B cell (primary cell): ENCODE measurements at regions not wholly inside any gene's neighbourhood (a gene's known extent, or its start where the extent isn't known, plus 50 kb on each side); places are given as distances from the start of the nearest gene placed in this dataset.

ENCODE experiments used
- ATAC-seq: fragments of 200-7000 bp; cut with Tn5 transposase; one replicate; pipeline ENCODE4 v1.10.0; 2021; ENCODE audit warnings: low read depth, mild to moderate bottlenecking, moderate number of reproducible peaks, moderate library complexity
- CTCF ChIA-PET: fragments of 350-600 bp; sonication (Branson Sonifier 250); formaldehyde crosslinking; loops from one replicate; lab custom pipeline; 2021; ENCODE audit warnings: antibody characterized with exemption, inconsistent platforms; lab: Charles Lee
- POLR2A ChIA-PET: fragments of 350-600 bp; sonication (Branson Sonifier 250); formaldehyde crosslinking; loops from one replicate; lab custom pipeline; 2021; ENCODE audit warnings: antibody characterized with exemption; lab: Charles Lee
- DNase-seq: peaks from one replicate; pipeline ENCODE4 v3.0.0; 2013
- H2AFZ ChIP-seq: 2 replicates; pipeline ENCODE4 v1.6.1; 2012; ENCODE audit warnings: mild to moderate bottlenecking, low read depth, low read length; ENCODE audit not compliant: insufficient read depth, poor library complexity, severe bottlenecking
- H3K27ac ChIP-seq, 2 donors: 1 replicate in 1 of 2; 2 replicates in 1 of 2; pipeline ENCODE4 v1.5.1; 2012 to 2013; ENCODE audit warnings: low read length in 2 of 2, mild to moderate bottlenecking in 2 of 2, moderate library complexity in 1 of 2
- H3K27me3 ChIP-seq, 4 experiments: fragments of 200-600 bp in 1 of 4; sonication (generic) in 1 of 4; replicated peaks in 1 of 4; 1 replicate in 2 of 4; 2 replicates in 2 of 4; pipeline versions ENCODE4 v1.6.1 to v1.7.0; 2013 to 2016; ENCODE audit warnings: low read length in 3 of 4, mild to moderate bottlenecking in 2 of 4, mixed read lengths in 1 of 4, moderate library complexity in 1 of 4; ENCODE audit not compliant: insufficient read depth in 4 of 4, control insufficient read depth in 3 of 4; ENCODE audit errors: control extremely low read depth in 1 of 4
- H3K36me3 ChIP-seq, 2 experiments: replicated peaks in 1 of 2; 1 replicate in 1 of 2; 2 replicates in 1 of 2; pipeline versions ENCODE4 v1.6.1 to v1.7.1; 2013; ENCODE audit warnings: low read length in 1 of 2; ENCODE audit not compliant: insufficient read depth in 2 of 2, control insufficient read depth in 1 of 2; ENCODE audit errors: control extremely low read depth in 1 of 2, extremely low read depth in 1 of 2
- H3K4me1 ChIP-seq, 2 donors: fragments of 200-600 bp in 1 of 2; sonication (generic) in 1 of 2; 1 replicate in 1 of 2; 2 replicates in 1 of 2; pipeline versions ENCODE4 v1.5.1 to v1.6.1; 2013 to 2017; ENCODE audit warnings: low read length in 2 of 2; ENCODE audit not compliant: control insufficient read depth in 2 of 2, insufficient read depth in 2 of 2
- H3K4me2 ChIP-seq: replicated peaks from 2 replicates; pipeline ENCODE3; 2012; ENCODE audit warnings: mild to moderate bottlenecking, low read depth, low read length; ENCODE audit not compliant: poor library complexity, severe bottlenecking
- H3K4me3 ChIP-seq, 5 experiments: fragments of 200-600 bp in 1 of 5; sonication (generic) in 1 of 5; 1 replicate in 3 of 5; 2 replicates in 2 of 5; pipeline versions ENCODE4 v1.5.1 to v1.7.0; 2011 to 2016; ENCODE audit warnings: low read length in 4 of 5, mild to moderate bottlenecking in 4 of 5, low read depth in 2 of 5, control low read depth in 1 of 5, moderate library complexity in 1 of 5; ENCODE audit not compliant: insufficient read depth in 1 of 5; ENCODE audit errors: control extremely low read depth in 1 of 5, extremely low read depth in 1 of 5
- H3K79me2 ChIP-seq: fragments of 200-600 bp; sonication (generic); one replicate; pipeline ENCODE4 v1.6.0; 2016; ENCODE audit warnings: low read length; ENCODE audit not compliant: control insufficient read depth, insufficient read depth
- H3K9ac ChIP-seq: fragments of 200-600 bp; sonication (generic); 2 replicates; pipeline ENCODE4 v1.6.1; 2017; ENCODE audit warnings: mild to moderate bottlenecking, low read length, moderate library complexity
- H3K9me3 ChIP-seq, 3 donors: one replicate each; pipeline versions ENCODE4 v1.6.1 to v1.7.1; 2013; ENCODE audit warnings: low read length in 2 of 3; ENCODE audit not compliant: control insufficient read depth in 2 of 3, insufficient read depth in 1 of 3; ENCODE audit errors: control extremely low read depth in 1 of 3
- H4K20me1 ChIP-seq: 2 replicates; pipeline ENCODE4 v1.6.0; 2012; ENCODE audit warnings: mild to moderate bottlenecking, low read length; ENCODE audit not compliant: insufficient read depth, control insufficient read depth, poor library complexity, severe bottlenecking
- H3K27ac Mint-ChIP-seq: one replicate; pipeline ENCODE4 v1.8.0; 2021; ENCODE audit warnings: mixed read lengths
- H3K27me3 Mint-ChIP-seq: one replicate; pipeline ENCODE4 v1.8.0; 2021; ENCODE audit warnings: mixed read lengths
- H3K4me1 Mint-ChIP-seq: one replicate; pipeline ENCODE4 v1.8.0; 2021; ENCODE audit warnings: mixed read lengths
- H3K4me3 Mint-ChIP-seq: one replicate; pipeline ENCODE4 v1.8.0; 2021; ENCODE audit warnings: mixed read lengths
- H3K9me3 Mint-ChIP-seq: one replicate; pipeline ENCODE4 v1.8.0; 2022; ENCODE audit warnings: mixed read lengths; ENCODE audit not compliant: insufficient read depth
- CTCF ChIP-seq: fragments of 200-600 bp; IDR thresholded peaks from one replicate; pipeline ENCODE4 v1.8.0; 2022; ENCODE audit warnings: antibody characterized with exemption, mild to moderate bottlenecking
- EZH2 ChIP-seq: IDR thresholded peaks from 2 replicates; pipeline ENCODE4 v1.6.1; 2012; ENCODE audit warnings: borderline replicate concordance, low read depth, mild to moderate bottlenecking, moderate library complexity, low read length; ENCODE audit not compliant: insufficient read depth, poor library complexity, severe bottlenecking
- WGBS: methylation state at CpG from one replicate; pipeline ENCODE4 v1.1.5; 2013; ENCODE audit warnings: missing lambda C conversion rate; ENCODE audit not compliant: insufficient coverage; 5-methylcytosine and 5-hydroxymethylcytosine counted together
- intact Hi-C: fragments of 100-400 bp; cut with micrococcal nuclease; formaldehyde crosslinking; loops from one replicate; pipeline ENCODE4 v1.10.0; 2022

- CTCF ChIA-PET: no interaction called here
- intact Hi-C loops: no loop called here
Measured at GRCh38 chr18:78671551-78671950, 308.1 kb upstream of the SALL3 start.

GRCh38 chr18:78672862-78673446 is 306.7 kb upstream of the SALL3 start:
- H3K4me3 ChIP-seq: no peak overlapping the region
- H3K4me1 Mint-ChIP-seq: no peaks in the 10 kb centered on the region
- intact Hi-C loops: no loop called here
- TF ChIP-seq EZH2 (no peak), CTCF (no peak)
- ChIA-PET POLR2A (no interaction called here), CTCF (no interaction called here)
- H3K79me2 ChIP-seq: no peaks in the 10 kb centered on the region
- ATAC-seq: no peak
- no peak overlapping the region for H3K27ac ChIP-seq
- WGBS: 85% methylated on average over 21 of the region's 21 CpGs
- no peak for DNase-seq
- no peak overlapping the region for H3K4me3 Mint-ChIP-seq
- H3K27ac Mint-ChIP-seq: no peak overlapping the region
- peaks cover 0 to 24% (median 0%) of the 10 kb centered on the region in 3 donors for H3K9me3 ChIP-seq
- no peaks in the 10 kb centered on the region for H3K27me3 Mint-ChIP-seq
- no peak overlapping the region for H3K9ac ChIP-seq
- no peaks in the 10 kb centered on the region for H3K4me1 ChIP-seq
- no peaks in the 10 kb centered on the region for H4K20me1 ChIP-seq
- no peak overlapping the region for H3K4me2 ChIP-seq
- H2AFZ ChIP-seq: no peak overlapping the region
- H3K9me3 Mint-ChIP-seq: no peaks in the 10 kb centered on the region
- H3K36me3 ChIP-seq: no peaks in the 10 kb centered on the region
- no peaks in the 10 kb centered on the region for H3K27me3 ChIP-seq

More at GRCh38 chr18:78671551-78671950, 308.1 kb upstream of the SALL3 start:
- Histone ChIP-seq H3K27me3 (no peaks in the 10 kb centered on the region), H3K9ac (no peak overlapping the region), H3K4me1 (no peaks in the 10 kb centered on the region), H3K9me3 (peaks cover 0 to 20% (median 0%) of the 10 kb centered on the region in 3 donors), H3K4me3 (no peak overlapping the region), H4K20me1 (no peaks in the 10 kb centered on the region), H3K36me3 (no peaks in the 10 kb centered on the region), H3K4me2 (no peak overlapping the region), H3K27ac (no peak overlapping the region), H2AFZ (no peak overlapping the region), H3K79me2 (no peaks in the 10 kb centered on the region)
- POLR2A ChIA-PET: no interaction called here
- Mint-ChIP-seq H3K4me1 (no peaks in the 10 kb centered on the region), H3K4me3 (no peak overlapping the region), H3K9me3 (no peaks in the 10 kb centered on the region), H3K27ac (no peak overlapping the region), H3K27me3 (no peaks in the 10 kb centered on the region)
- TF ChIP-seq EZH2 (no peak), CTCF (no peak)
- ATAC-seq: no peak
- DNase-seq: no peak
- WGBS: 82% methylated on average over 15 of the region's 15 CpGs
